Lower leg skin (tissue), 3 donors: ENCODE measurements at regions not wholly inside any gene's neighbourhood (a gene's known extent, or its start where the extent isn't known, plus 50 kb on each side); places are given as distances from the start of the nearest gene placed in this dataset.

Source experiments
- POLR2A ChIP-seq, 2 donors: fragments of 450-650 bp; IDR thresholded peaks; one replicate each; pipeline ENCODE4 v1.6.1; 2016 to 2017; ENCODE audit warnings: antibody characterized with exemption in 2 of 2, mild to moderate bottlenecking in 1 of 2, moderate library complexity in 1 of 2
- TF ChIP-seq, protein P1 (sequence below), 3 donors: fragments of 450-650 bp; IDR thresholded peaks; one replicate each; pipeline ENCODE4 v1.5.1; 2016; ENCODE audit warnings: antibody characterized with exemption in 3 of 3, mild to moderate bottlenecking in 3 of 3, moderate library complexity in 2 of 3

- TF ChIP-seq, protein P1, sequence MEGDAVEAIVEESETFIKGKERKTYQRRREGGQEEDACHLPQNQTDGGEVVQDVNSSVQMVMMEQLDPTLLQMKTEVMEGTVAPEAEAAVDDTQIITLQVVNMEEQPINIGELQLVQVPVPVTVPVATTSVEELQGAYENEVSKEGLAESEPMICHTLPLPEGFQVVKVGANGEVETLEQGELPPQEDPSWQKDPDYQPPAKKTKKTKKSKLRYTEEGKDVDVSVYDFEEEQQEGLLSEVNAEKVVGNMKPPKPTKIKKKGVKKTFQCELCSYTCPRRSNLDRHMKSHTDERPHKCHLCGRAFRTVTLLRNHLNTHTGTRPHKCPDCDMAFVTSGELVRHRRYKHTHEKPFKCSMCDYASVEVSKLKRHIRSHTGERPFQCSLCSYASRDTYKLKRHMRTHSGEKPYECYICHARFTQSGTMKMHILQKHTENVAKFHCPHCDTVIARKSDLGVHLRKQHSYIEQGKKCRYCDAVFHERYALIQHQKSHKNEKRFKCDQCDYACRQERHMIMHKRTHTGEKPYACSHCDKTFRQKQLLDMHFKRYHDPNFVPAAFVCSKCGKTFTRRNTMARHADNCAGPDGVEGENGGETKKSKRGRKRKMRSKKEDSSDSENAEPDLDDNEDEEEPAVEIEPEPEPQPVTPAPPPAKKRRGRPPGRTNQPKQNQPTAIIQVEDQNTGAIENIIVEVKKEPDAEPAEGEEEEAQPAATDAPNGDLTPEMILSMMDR (IDR thresholded peaks at IDR 0.05) = no peak
- no peak for TF ChIP-seq POLR2A (IDR thresholded peaks at IDR 0.05)
Observed at GRCh38 chrX:128901018-128901417, 622.3 kb downstream of the SMARCA1 start.
